T-helper 2 cell (primary cell): ENCODE measurements at regions not wholly inside any gene's neighbourhood (a gene's known extent, or its start where the extent isn't known, plus 50 kb on each side); places are given as distances from the start of the nearest gene placed in this dataset.
A peak's percentile ranks its signal among the peaks of the same experiment; 100 is the strongest.
"Not testable (repeated sequence)": the region's sequence is repeated elsewhere in the genome, so short reads cannot be mapped to it uniquely, and the experiment has no call there.

Experiments used
- DNase-seq, 5 experiments: peaks; one replicate each; pipeline versions ENCODE4 v3.0.0 to v3.0.0-alpha.2; 2012 to 2022

- peak in 1 of 5 experiments; percentile 67 for DNase-seq
Measured at GRCh38 chr5:152527358-152528052, 122.4 kb upstream of the NMUR2 start.

DNA sequence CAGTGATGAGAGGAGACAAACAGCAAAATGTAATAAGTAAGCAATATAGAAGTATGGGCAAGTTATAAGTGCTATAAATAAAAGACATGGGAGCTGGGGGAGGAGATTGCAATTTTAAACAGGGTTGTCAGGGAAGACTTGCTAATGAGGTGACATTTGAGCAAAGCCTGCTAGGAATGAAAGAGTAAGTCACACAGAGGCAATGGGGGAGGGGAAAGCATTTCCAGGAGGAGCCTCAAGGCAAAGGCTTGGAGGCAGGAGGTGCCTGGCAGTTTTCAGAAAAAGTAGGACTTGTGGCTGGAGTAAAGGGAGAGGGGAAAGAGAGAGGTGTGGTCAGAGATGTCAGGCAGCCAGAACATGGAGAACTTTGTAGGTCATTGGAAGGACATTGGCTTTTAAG lies 124.4 kb upstream of the NMUR2 start:
- no peak for DNase-seq

- DNase-seq: peak in 1 of 5 experiments; percentile 42
Measured at GRCh38 chr5:152532714-152533113, 127.6 kb upstream of the NMUR2 start.

DNA sequence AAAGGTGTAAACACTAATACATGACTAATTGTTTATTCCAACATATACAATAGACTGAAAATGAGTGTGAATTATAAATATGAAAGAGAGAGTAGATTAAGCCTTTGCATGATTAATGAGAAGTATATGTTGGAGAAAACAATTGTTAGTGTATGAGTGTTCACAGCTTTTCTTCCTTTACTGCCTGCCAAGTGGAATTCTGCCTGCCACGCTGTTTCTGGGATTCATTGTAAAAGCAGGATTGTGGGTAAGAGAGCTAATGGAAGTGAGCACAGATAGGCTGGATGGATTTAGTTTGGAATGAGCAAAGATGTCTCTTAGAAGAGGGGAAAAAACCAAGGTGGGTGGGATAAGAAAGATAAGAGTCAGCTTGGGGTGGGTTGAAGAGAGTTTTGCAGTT lies 129.6 kb upstream of the NMUR2 start:
- DNase-seq: no peak

GRCh38 chr5:152542741-152543140 lies 137.7 kb upstream of the NMUR2 start:
- DNase-seq: no peak

DNA sequence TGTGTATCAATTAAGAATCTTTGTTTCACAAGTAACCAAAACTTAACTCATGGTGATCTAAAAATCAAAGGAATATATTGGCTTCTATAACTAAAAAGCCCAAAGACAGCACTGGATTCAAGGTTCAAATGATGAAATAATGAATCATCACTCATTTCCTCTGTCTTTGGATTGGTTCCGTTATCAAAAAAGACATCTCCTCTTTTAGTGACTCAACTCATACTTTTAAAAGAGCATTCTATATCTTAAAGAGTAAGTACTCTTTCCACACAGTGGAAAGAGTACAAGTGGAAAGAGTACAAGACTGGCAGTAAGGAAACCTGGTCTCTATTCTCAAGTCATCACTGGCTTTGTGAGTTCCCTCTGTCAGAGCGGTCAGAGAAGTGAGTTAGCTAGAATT lies 141.4 kb upstream of the NMUR2 start:
- no peak for DNase-seq

GRCh38 chr5:152547202-152547601 lies 142.1 kb upstream of the NMUR2 start:
- DNase-seq: no peak

- DNase-seq: no peak
Measured at GRCh38 chr5:152549709-152550108, 144.6 kb upstream of the NMUR2 start.

DNA sequence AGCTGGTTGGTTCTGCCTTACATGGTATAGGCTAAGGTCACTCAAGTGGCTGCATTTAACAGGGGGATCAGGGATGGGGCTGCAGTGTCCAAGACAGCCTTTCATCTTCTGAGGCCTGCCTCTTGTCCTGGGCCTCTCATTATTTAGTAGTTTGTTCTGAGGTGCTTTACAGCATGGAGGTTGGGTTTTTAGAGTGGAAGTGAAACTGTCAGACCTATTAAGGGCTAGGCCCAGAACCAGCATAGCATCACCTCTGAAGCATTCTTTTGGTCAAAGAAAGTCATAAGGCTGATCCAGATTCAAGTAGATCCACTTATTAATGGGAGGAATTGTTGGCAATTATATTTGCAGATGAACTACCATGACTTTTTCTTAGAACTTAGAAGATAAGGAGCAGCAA lies 146.0 kb upstream of the NMUR2 start:
- no peak for DNase-seq

GRCh38 chr5:152556784-152557183 lies 151.7 kb upstream of the NMUR2 start:
- no peak for DNase-seq

- DNase-seq: peak in 1 of 5 experiments; percentile 43
Measured at GRCh38 chr5:152560512-152561137, 155.5 kb upstream of the NMUR2 start.

DNA sequence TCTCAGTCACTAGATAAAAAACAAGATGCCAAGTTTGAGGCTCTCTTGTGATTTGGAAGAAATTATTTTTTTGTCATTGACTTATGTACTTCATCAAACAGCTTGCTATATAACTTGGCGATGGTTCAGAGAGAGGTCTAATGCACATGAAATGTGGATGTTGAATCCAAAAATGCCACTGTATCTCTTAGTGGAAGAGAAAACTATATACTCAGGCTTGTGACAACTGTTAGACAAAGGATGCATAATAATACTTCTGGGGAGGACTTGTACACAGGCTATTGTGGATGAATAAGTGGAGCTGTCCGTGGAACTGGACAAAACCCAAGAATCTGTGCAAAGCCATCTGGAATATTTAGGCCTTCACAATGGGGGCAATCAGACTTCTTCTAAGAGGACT lies 162.9 kb upstream of the NMUR2 start:
- DNase-seq: no peak

DNA sequence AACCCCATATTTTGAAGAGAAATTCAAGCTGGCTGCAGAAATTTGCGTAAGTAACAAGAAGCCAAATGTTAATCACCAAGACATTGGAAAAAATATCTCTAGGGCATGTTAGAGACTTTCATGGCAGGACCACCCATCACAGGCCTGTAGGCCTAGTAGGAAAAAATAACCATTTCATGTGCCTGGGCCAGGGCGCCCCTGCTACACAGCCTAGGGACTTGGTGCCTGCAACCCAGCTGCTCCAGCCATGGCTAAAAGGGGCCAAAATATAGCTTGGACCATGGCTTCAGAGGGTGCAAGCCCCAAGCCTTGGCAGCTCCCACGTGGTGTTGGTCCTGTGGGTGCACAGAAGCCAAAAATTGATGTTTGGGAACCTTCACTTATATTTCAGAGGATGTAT lies 167.7 kb upstream of the NMUR2 start:
- DNase-seq: no peak

- no peak for DNase-seq
Measured at GRCh38 chr5:152584103-152584502, 179.0 kb upstream of the NMUR2 start.

DNA sequence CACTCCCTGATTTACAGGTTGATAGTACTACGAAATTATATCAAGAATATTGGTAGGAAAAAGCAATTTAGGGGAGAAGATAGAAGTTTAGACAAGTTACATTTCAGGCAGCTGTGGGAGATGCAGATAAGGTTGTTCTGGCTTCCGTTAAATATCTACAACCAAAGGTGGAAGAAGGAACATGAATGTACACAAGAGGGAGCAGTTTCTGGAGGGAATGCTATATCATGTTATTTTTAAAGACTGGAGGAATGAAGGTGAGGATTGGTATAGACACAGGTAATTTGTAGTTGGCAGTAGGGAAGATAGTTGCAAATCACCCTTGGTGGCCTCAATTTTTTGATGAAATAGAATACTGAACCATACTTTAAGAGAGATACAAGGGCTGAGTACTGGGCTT lies 187.3 kb upstream of the NMUR2 start:
- no peak for DNase-seq

DNA sequence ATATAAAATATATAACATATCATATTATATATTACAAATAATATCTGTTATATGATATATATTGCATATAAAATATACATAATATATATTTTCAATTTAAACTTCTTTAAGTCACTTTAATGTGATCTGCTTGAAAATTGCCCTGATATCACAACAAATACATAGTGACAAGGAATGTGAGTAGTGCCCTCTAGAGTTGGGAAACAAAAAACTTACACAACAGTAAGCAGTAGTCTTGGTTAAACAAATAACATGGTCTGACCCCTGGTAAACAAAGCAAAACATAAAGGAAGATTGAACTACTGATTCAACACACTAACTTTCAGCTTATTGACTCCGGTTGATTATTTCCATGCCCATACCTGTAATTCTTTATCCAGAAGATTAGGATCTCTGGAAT lies 188.3 kb upstream of the NMUR2 start:
- DNase-seq: no peak

- DNase-seq: no peak
Measured at GRCh38 chr5:152595405-152595804, 190.3 kb upstream of the NMUR2 start.

DNA sequence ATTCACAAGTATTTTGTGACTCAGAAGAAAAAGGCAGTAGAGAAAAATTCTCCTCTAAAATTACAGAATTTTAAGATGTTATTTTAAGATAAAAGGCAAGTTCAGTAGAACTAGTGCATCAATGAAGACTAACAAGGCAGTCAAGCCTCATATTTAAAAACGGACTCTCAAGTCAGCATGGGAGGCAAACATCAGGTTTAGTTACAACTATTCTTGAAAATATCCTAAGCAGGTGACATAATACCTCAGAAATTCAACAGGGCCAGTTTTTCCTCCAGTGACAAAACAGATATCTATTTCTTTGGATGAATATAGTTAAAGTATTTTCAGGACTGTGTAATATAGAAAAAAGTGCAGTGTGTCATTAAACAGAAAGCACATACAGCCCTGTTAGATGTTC lies 194.0 kb upstream of the NMUR2 start:
- no peak for DNase-seq

GRCh38 chr5:152601806-152602732 lies 197.0 kb upstream of the NMUR2 start:
- peak in 1 of 5 experiments; percentile 7 for DNase-seq

DNA sequence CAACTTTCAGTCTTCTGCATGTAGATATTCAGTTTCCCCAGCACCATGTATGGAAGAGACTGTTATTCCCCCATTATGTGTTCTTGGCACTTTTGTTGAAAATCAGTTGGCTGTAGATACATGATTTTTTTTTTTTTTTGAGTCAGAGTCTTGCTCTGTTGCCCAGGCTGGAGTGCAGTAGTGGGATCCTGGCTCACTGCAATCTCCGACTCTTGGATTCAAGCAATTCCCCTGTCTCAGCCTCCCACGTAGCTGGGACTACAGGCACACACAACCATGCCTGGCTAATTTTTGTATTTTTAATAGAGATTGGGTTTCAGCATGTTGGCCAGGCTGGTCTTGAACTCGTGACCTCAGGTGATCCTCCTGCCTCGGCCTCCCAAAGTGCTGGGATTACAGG lies 201.0 kb upstream of the NMUR2 start:
- not testable (repeated sequence) for DNase-seq

- DNase-seq: no peak
Measured at GRCh38 chr5:152606776-152607364, 201.8 kb upstream of the NMUR2 start.

DNA sequence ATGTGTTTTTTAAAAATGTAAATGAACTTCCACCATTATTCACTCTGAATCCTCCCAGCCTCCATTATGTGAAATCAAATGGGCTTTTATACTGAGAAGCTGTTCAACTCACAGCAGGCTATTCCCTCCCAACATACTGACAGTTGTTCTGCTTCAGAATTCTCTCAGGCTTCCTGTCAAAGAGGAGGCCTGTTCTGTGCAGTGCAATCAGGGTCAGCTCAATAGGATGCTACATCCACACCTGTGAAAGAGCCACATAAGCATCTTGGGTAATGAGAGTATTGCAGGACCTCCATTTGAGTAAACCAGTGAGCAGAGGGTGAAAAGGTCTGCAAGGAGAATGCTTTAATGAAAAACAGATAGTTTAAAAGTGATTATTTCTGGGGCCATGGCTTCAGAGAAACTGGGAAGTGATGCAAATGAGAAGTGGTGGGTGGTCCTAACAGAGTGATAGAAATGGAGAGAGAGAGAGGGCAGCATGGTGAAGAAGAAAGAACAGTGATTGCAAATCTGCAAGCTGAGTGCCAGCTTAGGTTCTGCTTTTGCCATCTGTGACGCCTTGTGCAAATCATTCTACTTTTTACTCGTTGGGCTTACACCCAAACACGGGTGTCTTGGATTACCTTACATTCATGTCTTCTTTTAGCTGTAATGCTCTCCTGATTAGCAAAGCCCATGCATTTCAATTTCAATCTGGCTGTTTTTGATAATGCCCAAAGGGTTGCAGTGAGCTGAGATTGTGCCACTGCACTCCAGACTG lies 202.5 kb upstream of the NMUR2 start:
- no peak for DNase-seq
